GM12878 (cell line): ENCODE measurements at regions not wholly inside any gene's neighbourhood (a gene's known extent, or its start where the extent isn't known, plus 50 kb on each side); places are given as distances from the start of the nearest gene placed in this dataset.

Experiments used
- ATAC-seq: fragments of 200-7000 bp; cut with Tn5 transposase; 3 replicates; pipeline ENCODE4 v1.9.1; 2020; ENCODE audit warnings: mild to moderate bottlenecking, moderate library complexity
- BruUV-seq: library from RNA; stranded (reverse); fragments of 400-500 nt; replicated peaks from 2 replicates; lab custom pipeline; 2021; lab: Mats Ljungman, UMichigan
- CTCF ChIA-PET: fragments of 300-600 bp; sonication (Branson Sonifier 250); formaldehyde crosslinking; extraction: SDS; loops from one replicate; lab custom pipeline; 2021; ENCODE audit warnings: inconsistent platforms; lab: Yijun Ruan, JAX
- POLR2A ChIA-PET: fragments of 350-600 bp; formaldehyde crosslinking; extraction: SDS; loops from one replicate; lab custom pipeline; 2021; ENCODE audit warnings: inconsistent platforms; lab: Charles Lee
- RAD21 ChIA-PET: fragments of 300-600 bp; sonication (Branson Sonifier 250); formaldehyde crosslinking; loops from one replicate; lab custom pipeline; 2023; ENCODE audit warnings: antibody characterized with exemption; ENCODE audit not compliant: unreplicated experiment; lab: Charles Lee
- SMC1A ChIA-PET: fragments of 300-600 bp; sonication (Branson Sonifier 250); formaldehyde crosslinking; loops from one replicate; lab custom pipeline; 2023; ENCODE audit not compliant: unreplicated experiment, uncharacterized antibody; lab: Charles Lee
- DNase-seq: peaks from one replicate; pipeline ENCODE4 v3.0.0-alpha.2; 2011; ENCODE audit warnings: low read depth, low spot score
- FAIRE-seq: peaks from 3 replicates; lab custom pipeline; 2011; peaks lifted over from hg19 to GRCh38; lab: Jason Lieb, UNC
- H2AFZ ChIP-seq: 2 replicates; pipeline ENCODE4 v1.6.0; 2011; ENCODE audit warnings: low read depth, low read length, control low read depth; ENCODE audit not compliant: control insufficient read depth
- H3K27ac ChIP-seq: 2 replicates; pipeline ENCODE4 v1.5.1; 2011; ENCODE audit warnings: control low read depth; ENCODE audit not compliant: control insufficient read depth, insufficient read depth
- H3K27me3 ChIP-seq, 2 experiments: replicated peaks in 1 of 2; 2 replicates each; pipeline versions ENCODE4 v1.6.0 to v1.6.1; 2011; ENCODE audit warnings: low read length in 1 of 2; ENCODE audit not compliant: control insufficient read depth in 2 of 2, insufficient read depth in 2 of 2
- H3K36me3 ChIP-seq, 2 experiments: 2 replicates each; pipeline ENCODE4 v1.5.1; 2011; ENCODE audit warnings: low read length in 1 of 2; ENCODE audit not compliant: control insufficient read depth in 2 of 2, insufficient read depth in 2 of 2
- H3K4me1 ChIP-seq: 2 replicates; pipeline ENCODE4 v1.6.1; 2011; ENCODE audit warnings: mild to moderate bottlenecking, low read length, moderate library complexity, mixed read lengths; ENCODE audit not compliant: control insufficient read depth, insufficient read depth
- H3K4me2 ChIP-seq: 2 replicates; pipeline ENCODE4 v1.6.0; 2011; ENCODE audit warnings: control low read depth; ENCODE audit not compliant: control insufficient read depth, insufficient read depth
- H3K4me3 ChIP-seq: fragments of 200-600 bp; sonication (generic); 2 replicates; pipeline ENCODE4 v1.5.1; 2016
- H3K79me2 ChIP-seq: 2 replicates; pipeline ENCODE4 v1.6.0; 2011; ENCODE audit warnings: low read length; ENCODE audit not compliant: control insufficient read depth, insufficient read depth
- H3K9ac ChIP-seq: 2 replicates; pipeline ENCODE4 v1.8.0; 2011; ENCODE audit warnings: low read length, control low read depth, mixed read lengths; ENCODE audit not compliant: control insufficient read depth, insufficient read depth
- H3K9me3 ChIP-seq: replicated peaks from 3 replicates; pipeline ENCODE4 v1.5.1; 2011; ENCODE audit warnings: mild to moderate bottlenecking, low read length; ENCODE audit not compliant: control insufficient read depth, insufficient read depth
- H4K20me1 ChIP-seq: 2 replicates; pipeline ENCODE4 v1.6.0; 2011; ENCODE audit not compliant: control insufficient read depth, insufficient read depth
- EZH2 ChIP-seq: IDR thresholded peaks from 2 replicates; pipeline ENCODE4 v1.6.1; 2012; ENCODE audit warnings: low read depth, mild to moderate bottlenecking, control low read depth, inconsistent platforms, low read length, borderline replicate concordance; ENCODE audit not compliant: control insufficient read depth
- IRF3 ChIP-seq: fragments of 450-650 bp; IDR thresholded peaks from 2 replicates; pipeline ENCODE4 v1.6.1; 2014; ENCODE audit warnings: mild to moderate bottlenecking
- JUNB ChIP-seq: IDR thresholded peaks from 2 replicates; pipeline ENCODE4 v1.6.1; 2016; ENCODE audit warnings: antibody characterized with exemption, mild to moderate bottlenecking
- NFYB ChIP-seq: IDR thresholded peaks from 2 replicates; pipeline ENCODE4 v1.6.1; 2011; ENCODE audit warnings: low read depth, mild to moderate bottlenecking, low read length, improper control_type of control experiment, moderate library complexity; ENCODE audit not compliant: insufficient read depth
- NKRF ChIP-seq: fragments of 450-650 bp; conservative IDR thresholded peaks from 2 replicates; pipeline ENCODE4 v1.6.1; 2017; ENCODE audit warnings: mild to moderate bottlenecking, moderate library complexity
- RBBP5 ChIP-seq: fragments of 200-600 bp; sonication (generic); conservative IDR thresholded peaks from 2 replicates; pipeline ENCODE4 v1.6.1; 2016
- ZNF622 ChIP-seq: fragments of 450-650 bp; IDR thresholded peaks from 2 replicates; pipeline ENCODE4 v1.6.1; 2017; ENCODE audit warnings: mild to moderate bottlenecking, inconsistent platforms
- WGBS: methylation state at CpG from one replicate; pipeline ENCODE4 v1.1.6; 2016; ENCODE audit warnings: low lambda C conversion rate; ENCODE audit not compliant: insufficient replicate concordance, insufficient coverage; ENCODE audit errors: missing lambda C conversion rate; 5-methylcytosine and 5-hydroxymethylcytosine counted together
- in situ Hi-C: fragments of 300-500 bp; cut with MboI; formaldehyde crosslinking; loops from 9 replicates; pipeline ENCODE4 v1.14.3; 2018; ENCODE audit warnings: mixed read lengths
- intact Hi-C: fragments of 100-400 bp; cut with micrococcal nuclease; formaldehyde crosslinking; loops from one replicate; pipeline ENCODE4 v1.14.2; 2022; ENCODE audit not compliant: unreplicated experiment
- TF ChIP-seq, protein P1 (sequence below): fragments of 450-650 bp; IDR thresholded peaks from 2 replicates; pipeline ENCODE4 v1.6.1; 2017; ENCODE audit warnings: antibody characterized with exemption, mild to moderate bottlenecking, moderate library complexity
- TF ChIP-seq, protein P2 (sequence below): fragments of 450-650 bp; IDR thresholded peaks from 2 replicates; pipeline ENCODE4 v1.6.1; 2018; ENCODE audit warnings: borderline replicate concordance, mild to moderate bottlenecking; ENCODE audit not compliant: partially characterized antibody

GRCh38 chr20:19867074-19867473, 109.0 kb downstream of the RIN2 start:
- Histone ChIP-seq H3K9ac (no peak overlapping the region), H3K9me3 (no peaks in the 10 kb centered on the region; the same call in 2 of the 3 replicates), H3K4me1 (no peaks in the 10 kb centered on the region), H3K36me3 (no peaks in the 10 kb centered on the region), H3K4me3 (no peak overlapping the region), H4K20me1 (no peaks in the 10 kb centered on the region), H3K27me3 (no peaks in the 10 kb centered on the region), H3K27ac (no peak overlapping the region), H3K79me2 (no peaks in the 10 kb centered on the region), H2AFZ (no peak overlapping the region), H3K4me2 (no peak overlapping the region)
- intact Hi-C loops: no loop called here
- ChIA-PET POLR2A (no interaction called here), SMC1A (no interaction called here), RAD21 (no interaction called here), CTCF (no interaction called here)
- in situ Hi-C loops: no loop called here
- no TSS peak for BruUV-seq
- ATAC-seq (no peak), FAIRE-seq (no peak), DNase-seq (no peak)
- TF ChIP-seq, protein P1, sequence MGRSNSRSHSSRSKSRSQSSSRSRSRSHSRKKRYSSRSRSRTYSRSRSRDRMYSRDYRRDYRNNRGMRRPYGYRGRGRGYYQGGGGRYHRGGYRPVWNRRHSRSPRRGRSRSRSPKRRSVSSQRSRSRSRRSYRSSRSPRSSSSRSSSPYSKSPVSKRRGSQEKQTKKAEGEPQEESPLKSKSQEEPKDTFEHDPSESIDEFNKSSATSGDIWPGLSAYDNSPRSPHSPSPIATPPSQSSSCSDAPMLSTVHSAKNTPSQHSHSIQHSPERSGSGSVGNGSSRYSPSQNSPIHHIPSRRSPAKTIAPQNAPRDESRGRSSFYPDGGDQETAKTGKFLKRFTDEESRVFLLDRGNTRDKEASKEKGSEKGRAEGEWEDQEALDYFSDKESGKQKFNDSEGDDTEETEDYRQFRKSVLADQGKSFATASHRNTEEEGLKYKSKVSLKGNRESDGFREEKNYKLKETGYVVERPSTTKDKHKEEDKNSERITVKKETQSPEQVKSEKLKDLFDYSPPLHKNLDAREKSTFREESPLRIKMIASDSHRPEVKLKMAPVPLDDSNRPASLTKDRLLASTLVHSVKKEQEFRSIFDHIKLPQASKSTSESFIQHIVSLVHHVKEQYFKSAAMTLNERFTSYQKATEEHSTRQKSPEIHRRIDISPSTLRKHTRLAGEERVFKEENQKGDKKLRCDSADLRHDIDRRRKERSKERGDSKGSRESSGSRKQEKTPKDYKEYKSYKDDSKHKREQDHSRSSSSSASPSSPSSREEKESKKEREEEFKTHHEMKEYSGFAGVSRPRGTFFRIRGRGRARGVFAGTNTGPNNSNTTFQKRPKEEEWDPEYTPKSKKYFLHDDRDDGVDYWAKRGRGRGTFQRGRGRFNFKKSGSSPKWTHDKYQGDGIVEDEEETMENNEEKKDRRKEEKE: no peak
- TF ChIP-seq NFYB (no peak), EZH2 (no peak)
- 18% methylated on average over 2 of the region's 2 CpGs for WGBS

GRCh38 chr20:19867940-19868371, 109.9 kb downstream of the RIN2 start:
- no peaks in the 10 kb centered on the region for H4K20me1 ChIP-seq
- FAIRE-seq: no peak
- H3K4me2 ChIP-seq: no peak overlapping the region
- intact Hi-C loops: no loop called here
- no peaks in the 10 kb centered on the region for H3K36me3 ChIP-seq
- ChIA-PET CTCF (no interaction called here), RAD21 (no interaction called here), POLR2A (interaction anchor here (0.5 kb wide), 1 partner anchor 31 kb away, joined by 5 read pairs; no protein-coding TSS in a partner anchor), SMC1A (no interaction called here)
- no peaks in the 10 kb centered on the region for H3K27me3 ChIP-seq
- WGBS: 68% methylated on average over 13 of the region's 13 CpGs
- H3K79me2 ChIP-seq: no peaks in the 10 kb centered on the region
- no TSS peak for BruUV-seq
- no peak overlapping the region for H3K9ac ChIP-seq
- no peak overlapping the region for H2AFZ ChIP-seq
- in situ Hi-C loops: no loop called here
- H3K4me1 ChIP-seq: no peaks in the 10 kb centered on the region
- no peak for DNase-seq
- no peak for ATAC-seq
- no peak overlapping the region for H3K27ac ChIP-seq
- no peak overlapping the region for H3K4me3 ChIP-seq
- no peaks in the 10 kb centered on the region; the same call in 2 of the 3 replicates for H3K9me3 ChIP-seq
- TF ChIP-seq RBBP5: no peak
- TF ChIP-seq ZNF622: no peak
- TF ChIP-seq NKRF: no peak
- TF ChIP-seq, protein P2, sequence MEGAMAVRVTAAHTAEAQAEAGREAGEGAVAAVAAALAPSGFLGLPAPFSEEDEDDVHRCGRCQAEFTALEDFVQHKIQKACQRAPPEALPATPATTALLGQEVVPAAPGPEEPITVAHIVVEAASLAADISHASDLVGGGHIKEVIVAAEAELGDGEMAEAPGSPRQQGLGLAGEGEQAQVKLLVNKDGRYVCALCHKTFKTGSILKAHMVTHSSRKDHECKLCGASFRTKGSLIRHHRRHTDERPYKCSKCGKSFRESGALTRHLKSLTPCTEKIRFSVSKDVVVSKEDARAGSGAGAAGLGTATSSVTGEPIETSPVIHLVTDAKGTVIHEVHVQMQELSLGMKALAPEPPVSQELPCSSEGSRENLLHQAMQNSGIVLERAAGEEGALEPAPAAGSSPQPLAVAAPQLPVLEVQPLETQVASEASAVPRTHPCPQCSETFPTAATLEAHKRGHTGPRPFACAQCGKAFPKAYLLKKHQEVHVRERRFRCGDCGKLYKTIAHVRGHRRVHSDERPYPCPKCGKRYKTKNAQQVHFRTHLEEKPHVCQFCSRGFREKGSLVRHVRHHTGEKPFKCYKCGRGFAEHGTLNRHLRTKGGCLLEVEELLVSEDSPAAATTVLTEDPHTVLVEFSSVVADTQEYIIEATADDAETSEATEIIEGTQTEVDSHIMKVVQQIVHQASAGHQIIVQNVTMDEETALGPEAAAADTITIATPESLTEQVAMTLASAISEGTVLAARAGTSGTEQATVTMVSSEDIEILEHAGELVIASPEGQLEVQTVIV: no peak
- TF ChIP-seq JUNB: no peak
- no peak for TF ChIP-seq IRF3
